ENCODE measurements at regions not wholly inside any gene's neighbourhood (a gene's known extent, or its start where the extent isn't known, plus 50 kb on each side); places are given as distances from the start of the nearest gene placed in this dataset.

- H3K4me1 ChIP-seq: no peaks in the 10 kb centered on the region
- H3K27me3 ChIP-seq (replicated peaks in 1 of 7): no peaks in the 10 kb centered on the region
- H3K27ac ChIP-seq: no peak overlapping the region
- H3K4me3 ChIP-seq: no peak overlapping the region
- intact Hi-C loops (cut with DNase I; ENCODE audit: low total_unique reads): no loop called here
- no peaks in the 10 kb centered on the region for H3K9me3 ChIP-seq
- WGBS, 5 donors: 47 to 56% (median 50%) methylated on average over 4 of the region's 4 CpGs
- no peak for DNase-seq
- TF ChIP-seq POLR2A (IDR thresholded peaks at IDR 0.05) (no peak), POLR2AphosphoS5 (IDR thresholded peaks at IDR 0.05) (no peak)
- TF ChIP-seq, protein P1, sequence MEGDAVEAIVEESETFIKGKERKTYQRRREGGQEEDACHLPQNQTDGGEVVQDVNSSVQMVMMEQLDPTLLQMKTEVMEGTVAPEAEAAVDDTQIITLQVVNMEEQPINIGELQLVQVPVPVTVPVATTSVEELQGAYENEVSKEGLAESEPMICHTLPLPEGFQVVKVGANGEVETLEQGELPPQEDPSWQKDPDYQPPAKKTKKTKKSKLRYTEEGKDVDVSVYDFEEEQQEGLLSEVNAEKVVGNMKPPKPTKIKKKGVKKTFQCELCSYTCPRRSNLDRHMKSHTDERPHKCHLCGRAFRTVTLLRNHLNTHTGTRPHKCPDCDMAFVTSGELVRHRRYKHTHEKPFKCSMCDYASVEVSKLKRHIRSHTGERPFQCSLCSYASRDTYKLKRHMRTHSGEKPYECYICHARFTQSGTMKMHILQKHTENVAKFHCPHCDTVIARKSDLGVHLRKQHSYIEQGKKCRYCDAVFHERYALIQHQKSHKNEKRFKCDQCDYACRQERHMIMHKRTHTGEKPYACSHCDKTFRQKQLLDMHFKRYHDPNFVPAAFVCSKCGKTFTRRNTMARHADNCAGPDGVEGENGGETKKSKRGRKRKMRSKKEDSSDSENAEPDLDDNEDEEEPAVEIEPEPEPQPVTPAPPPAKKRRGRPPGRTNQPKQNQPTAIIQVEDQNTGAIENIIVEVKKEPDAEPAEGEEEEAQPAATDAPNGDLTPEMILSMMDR (IDR thresholded peaks at IDR 0.05 in 8 of 11, conservative IDR thresholded peaks at IDR 0.05 in 3 of 11): no peak
- no peaks in the 10 kb centered on the region for H3K36me3 ChIP-seq
These were observed 111.5 kb upstream of the OSMR start for GRCh38 chr5:38734353-38734752.

GRCh38 chr5:38736089-38736488 is 109.7 kb upstream of the OSMR start:
- intact Hi-C loops (cut with DNase I; ENCODE audit: low total_unique reads): no loop called here
- Histone ChIP-seq H3K36me3 (no peaks in the 10 kb centered on the region), H3K4me1 (no peaks in the 10 kb centered on the region), H3K4me3 (no peak overlapping the region), H3K9me3 (no peaks in the 10 kb centered on the region), H3K27me3 (replicated peaks in 1 of 7) (no peaks in the 10 kb centered on the region), H3K27ac (no peak overlapping the region)
- 42 to 84% (median 76%) methylated on average over 2 of the region's 2 CpGs for WGBS, 5 donors
- TF ChIP-seq POLR2A (IDR thresholded peaks at IDR 0.05): no peak
- TF ChIP-seq, protein P1 (IDR thresholded peaks at IDR 0.05 in 8 of 11, conservative IDR thresholded peaks at IDR 0.05 in 3 of 11): no peak
- TF ChIP-seq POLR2AphosphoS5 (IDR thresholded peaks at IDR 0.05): no peak
- DNase-seq: no peak

GRCh38 chr5:38737976-38738375 is 107.8 kb upstream of the OSMR start:
- no peaks in the 10 kb centered on the region for H3K36me3 ChIP-seq
- no peak overlapping the region for H3K4me3 ChIP-seq
- H3K27ac ChIP-seq: no peak overlapping the region
- intact Hi-C loops (cut with DNase I; ENCODE audit: low total_unique reads): no loop called here
- peaks cover 0 to 15% (median 7%) of the 10 kb centered on the region in 8 donors for H3K9me3 ChIP-seq
- DNase-seq: no peak
- H3K27me3 ChIP-seq (replicated peaks in 1 of 7): no peaks in the 10 kb centered on the region
- 79 to 94% (median 89%) methylated on average over 6 of the region's 6 CpGs for WGBS, 5 donors
- no peaks in the 10 kb centered on the region for H3K4me1 ChIP-seq
- TF ChIP-seq POLR2AphosphoS5 (IDR thresholded peaks at IDR 0.05): no peak
- no peak for TF ChIP-seq POLR2A (IDR thresholded peaks at IDR 0.05)
- TF ChIP-seq, protein P1 (IDR thresholded peaks at IDR 0.05 in 8 of 11, conservative IDR thresholded peaks at IDR 0.05 in 3 of 11): no peak

GRCh38 chr5:38739011-38739704 is 106.7 kb upstream of the OSMR start:
- H3K9me3 ChIP-seq: peaks cover 0 to 26% (median 18%) of the 10 kb centered on the region in 8 donors
- no peaks in the 10 kb centered on the region for H3K27me3 ChIP-seq (replicated peaks in 1 of 7)
- H3K27ac ChIP-seq: no peak overlapping the region
- TF ChIP-seq POLR2AphosphoS5 (IDR thresholded peaks at IDR 0.05): no peak
- TF ChIP-seq POLR2A (IDR thresholded peaks at IDR 0.05): no peak
- TF ChIP-seq, protein P1 (IDR thresholded peaks at IDR 0.05 in 8 of 11, conservative IDR thresholded peaks at IDR 0.05 in 3 of 11): no peak
- intact Hi-C loops (cut with DNase I; ENCODE audit: low total_unique reads): no loop called here
- 76 to 85% (median 82%) methylated on average over 4 of the region's 4 CpGs for WGBS, 5 donors
- DNase-seq: no peak
- H3K4me1 ChIP-seq: no peaks in the 10 kb centered on the region
- H3K36me3 ChIP-seq: no peaks in the 10 kb centered on the region
- H3K4me3 ChIP-seq: no peak overlapping the region

Data from spleen (tissue), 11 donors.